HG03469 (cell line): ENCODE measurements at regions not wholly inside any gene's neighbourhood (a gene's known extent, or its start where the extent isn't known, plus 50 kb on each side); places are given as distances from the start of the nearest gene placed in this dataset.

Source experiments
- ATAC-seq: cut with Tn5 transposase; IDR thresholded peaks from one replicate; pipeline ENCODE4 v1.9.1; 2021; ENCODE audit warnings: mild to moderate bottlenecking, moderate library complexity, moderate number of reproducible peaks; ENCODE audit not compliant: unreplicated experiment

DNA sequence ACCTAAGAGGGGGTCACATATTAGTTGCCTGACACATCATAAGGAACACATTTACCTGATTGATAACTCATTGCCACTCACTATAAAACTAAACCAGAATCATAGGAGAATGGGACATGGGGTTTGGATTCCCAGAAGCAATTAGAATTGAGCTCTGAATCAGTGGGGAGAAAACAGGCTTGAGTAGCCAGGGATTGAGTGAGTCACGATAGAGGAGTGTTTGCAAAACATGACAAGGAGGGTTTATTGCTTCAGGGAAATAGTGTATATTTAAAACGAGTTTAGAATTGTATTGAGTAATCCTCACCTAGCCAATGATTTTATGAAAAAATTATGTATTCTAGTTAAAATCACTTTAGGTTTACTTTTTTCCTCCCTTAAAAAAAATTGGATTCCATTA, 101.1 kb upstream of the THRB start:
- no peak for ATAC-seq

DNA sequence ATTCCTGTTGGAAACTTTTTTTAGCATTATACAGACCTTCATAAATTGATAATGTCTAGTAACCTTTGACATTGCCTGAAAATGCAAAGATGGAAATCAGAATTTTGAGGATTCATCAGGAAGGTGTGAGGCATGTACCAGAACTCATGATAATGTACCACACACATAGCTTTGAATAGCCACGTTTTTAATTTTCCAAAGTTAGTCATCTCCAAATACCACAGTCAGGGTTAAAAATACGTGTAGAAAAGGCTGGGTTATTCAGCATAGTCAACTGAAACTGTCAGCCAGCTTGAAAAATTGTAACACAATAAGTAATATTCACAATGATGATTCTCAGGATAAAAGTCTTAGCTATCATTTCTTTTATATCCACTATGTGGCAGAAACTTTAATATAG, 102.0 kb upstream of the THRB start:
- ATAC-seq: no peak

GRCh38 chr3:24598695-24599470, 104.2 kb upstream of the THRB start:
- no peak for ATAC-seq

- ATAC-seq: no peak
Measured at GRCh38 chr3:24601066-24601939, 106.7 kb upstream of the THRB start.

GRCh38 chr3:24604215-24604614, 109.6 kb upstream of the THRB start:
- no peak for ATAC-seq

DNA sequence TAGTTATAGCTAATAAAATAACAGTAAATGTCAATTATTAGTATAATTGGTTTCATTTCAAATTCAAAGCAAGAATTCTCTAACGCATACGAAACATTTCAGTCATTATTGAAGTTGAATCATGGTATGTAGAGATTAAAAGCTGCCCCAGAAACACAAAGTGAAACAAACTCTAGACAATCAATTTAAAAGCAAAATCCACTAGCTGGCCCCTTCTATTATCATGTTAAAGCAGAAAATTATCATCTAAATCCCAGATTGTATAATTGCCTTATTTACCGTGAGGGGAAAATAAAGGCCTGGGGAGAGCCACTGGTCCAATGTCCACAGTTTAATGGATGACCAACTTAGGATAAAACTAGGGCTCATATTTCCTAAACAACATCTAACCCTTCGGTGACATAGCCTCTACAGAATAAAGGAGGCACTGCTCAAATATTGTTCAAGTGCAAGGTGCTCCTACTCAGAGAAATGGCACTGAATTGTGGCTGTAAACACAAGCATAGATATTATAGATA, 110.9 kb upstream of the THRB start:
- no peak for ATAC-seq

DNA sequence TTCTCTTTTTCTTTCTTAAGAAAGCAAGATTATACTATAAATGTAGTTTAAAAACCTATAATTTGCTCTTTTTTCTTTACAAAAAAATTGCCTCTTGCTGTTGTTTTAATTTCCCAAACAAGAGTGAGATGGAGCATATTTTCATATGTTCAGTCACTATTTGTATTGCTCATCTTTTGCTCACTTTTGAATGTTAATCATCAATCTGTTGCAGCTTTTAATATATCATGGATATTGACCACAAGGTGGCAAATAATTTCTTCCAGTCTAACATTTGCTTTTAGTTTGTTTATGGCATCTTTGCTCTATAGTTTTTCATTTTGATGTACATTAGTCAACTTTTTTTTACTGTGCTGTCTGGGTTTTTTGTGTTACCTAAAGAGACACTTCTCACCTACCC, 112.6 kb upstream of the THRB start:
- ATAC-seq: no peak

GRCh38 chr3:24608701-24609390, 114.2 kb upstream of the THRB start:
- no peak for ATAC-seq

DNA sequence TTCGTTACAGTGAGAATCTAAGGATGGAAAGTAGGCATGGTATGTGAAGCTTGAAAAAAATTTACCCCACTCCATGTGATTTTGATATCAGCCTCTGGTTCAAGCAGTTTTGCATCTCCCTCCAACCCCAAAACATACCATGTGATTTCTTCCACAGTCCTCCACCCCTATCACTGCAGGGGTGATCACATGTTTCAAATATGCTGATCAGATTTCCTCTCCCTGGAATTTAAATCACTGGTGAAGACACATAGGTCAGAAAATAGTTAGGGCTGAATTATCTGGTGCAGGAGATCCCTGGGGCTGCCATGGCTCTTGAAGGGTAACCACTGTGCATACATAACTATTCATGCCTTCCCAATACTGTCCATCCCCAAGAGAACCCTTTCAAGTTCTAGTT, 119.7 kb upstream of the THRB start:
- no peak for ATAC-seq

- no peak for ATAC-seq
Measured at GRCh38 chr3:24615177-24615576, 120.5 kb upstream of the THRB start.

GRCh38 chr3:24616110-24616829, 121.6 kb upstream of the THRB start:
- no peak for ATAC-seq

DNA sequence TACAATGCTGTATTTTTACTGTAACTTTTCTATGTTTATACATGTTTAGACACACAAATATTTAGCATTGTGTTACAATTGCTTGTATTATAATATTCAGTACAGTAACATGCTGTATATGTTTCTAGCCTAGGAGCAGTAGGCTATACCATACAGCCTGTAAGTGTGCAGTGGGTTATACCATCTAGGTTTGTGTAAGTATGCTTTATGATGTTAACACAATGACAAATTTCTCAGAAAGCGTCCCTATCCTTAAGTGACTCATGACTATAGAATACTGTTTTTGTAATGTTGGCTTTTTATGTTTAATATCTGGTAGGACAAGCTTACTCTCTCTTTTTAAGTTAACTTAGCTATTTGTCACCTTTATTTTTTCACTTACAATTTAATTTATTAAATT, 127.5 kb upstream of the THRB start:
- ATAC-seq: no peak

DNA sequence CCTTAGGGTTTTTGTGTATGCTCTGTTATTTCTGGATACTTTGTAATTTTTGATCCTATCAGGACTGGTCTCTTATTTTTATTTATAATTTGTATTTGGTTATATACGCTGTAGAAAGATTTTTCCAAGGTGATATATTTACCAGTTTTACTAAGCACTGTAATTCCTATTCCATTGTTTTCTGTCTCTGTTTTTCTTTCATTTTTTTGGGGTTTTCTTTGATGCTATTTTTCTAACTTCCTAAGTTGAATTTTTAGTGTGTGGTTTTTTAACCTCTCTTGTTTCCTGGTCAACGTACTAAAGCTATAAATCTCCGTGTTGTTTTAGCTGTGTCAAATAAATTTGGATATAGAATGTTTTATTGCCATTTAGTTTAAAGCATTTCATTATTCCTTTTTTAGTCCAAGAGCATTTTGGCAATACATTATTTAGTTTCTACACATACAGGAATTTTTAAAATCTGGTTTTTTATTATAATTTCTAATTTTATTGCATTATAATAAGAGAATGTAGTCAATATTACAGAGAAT, 128.1 kb upstream of the THRB start:
- ATAC-seq: no peak

GRCh38 chr3:24623657-24624056, 129.0 kb upstream of the THRB start:
- ATAC-seq: no peak

- ATAC-seq: no peak
Measured at GRCh38 chr3:24624938-24625681, 130.5 kb upstream of the THRB start.

GRCh38 chr3:24628523-24629258, 134.0 kb upstream of the THRB start:
- ATAC-seq: no peak

DNA sequence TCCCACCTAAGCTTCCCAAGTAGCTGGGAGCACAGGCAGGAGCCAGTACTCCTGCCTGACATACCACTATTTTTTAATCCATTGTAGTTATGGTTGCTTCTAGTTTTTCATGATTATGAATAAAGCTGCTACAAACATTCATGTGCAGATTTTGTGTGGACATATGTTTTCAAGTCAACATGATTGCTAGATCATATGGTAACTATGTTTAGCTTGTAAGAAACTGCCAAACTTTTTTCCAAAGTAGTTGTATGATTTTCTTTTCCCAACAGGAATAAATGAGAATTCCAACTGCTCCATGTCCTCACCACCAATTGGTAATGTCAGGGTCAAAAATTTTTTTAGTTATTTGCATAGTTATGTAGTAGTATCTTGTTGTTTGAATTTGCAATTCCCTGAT, 136.8 kb upstream of the THRB start:
- no peak for ATAC-seq

DNA sequence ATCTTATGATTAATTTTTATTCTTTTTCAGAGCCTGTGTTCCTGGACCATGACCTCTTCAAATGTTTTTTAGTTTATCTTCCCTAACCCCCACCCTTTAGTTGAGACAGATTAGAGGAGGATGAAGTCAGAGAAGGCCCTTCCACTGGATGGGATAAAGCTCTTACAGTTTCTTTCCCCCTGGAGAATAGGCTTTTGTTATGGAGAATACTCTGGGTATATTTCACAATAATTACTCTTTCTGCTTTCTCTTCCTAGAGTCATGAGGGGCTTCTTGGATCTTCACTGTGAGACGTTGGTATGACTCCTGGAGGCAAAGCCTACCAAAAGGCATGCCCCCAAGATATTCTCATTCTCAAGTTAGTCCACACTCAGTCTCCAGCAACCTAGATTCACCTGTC, 144.4 kb upstream of the THRB start:
- no peak for ATAC-seq
